Mononuclear cell (primary cell): ENCODE measurements at regions not wholly inside any gene's neighbourhood (a gene's known extent, or its start where the extent isn't known, plus 50 kb on each side); places are given as distances from the start of the nearest gene placed in this dataset.

Experiments used
- H3K27me3 ChIP-seq: 2 replicates; pipeline ENCODE4 v1.6.0; 2011; ENCODE audit warnings: low read length, control low read depth; ENCODE audit not compliant: insufficient read depth
- H3K4me1 ChIP-seq: 2 replicates; pipeline ENCODE4 v1.5.1; 2011; ENCODE audit warnings: mild to moderate bottlenecking, low read length, control low read depth; ENCODE audit not compliant: insufficient read depth
- H3K4me3 ChIP-seq: 2 replicates; pipeline ENCODE4 v1.5.1; 2011; ENCODE audit warnings: mild to moderate bottlenecking, low read length, moderate library complexity
- H3K9me3 ChIP-seq: 2 replicates; pipeline ENCODE4 v1.5.1; 2011; ENCODE audit warnings: low read depth, mild to moderate bottlenecking, control low read depth, low read length

DNA sequence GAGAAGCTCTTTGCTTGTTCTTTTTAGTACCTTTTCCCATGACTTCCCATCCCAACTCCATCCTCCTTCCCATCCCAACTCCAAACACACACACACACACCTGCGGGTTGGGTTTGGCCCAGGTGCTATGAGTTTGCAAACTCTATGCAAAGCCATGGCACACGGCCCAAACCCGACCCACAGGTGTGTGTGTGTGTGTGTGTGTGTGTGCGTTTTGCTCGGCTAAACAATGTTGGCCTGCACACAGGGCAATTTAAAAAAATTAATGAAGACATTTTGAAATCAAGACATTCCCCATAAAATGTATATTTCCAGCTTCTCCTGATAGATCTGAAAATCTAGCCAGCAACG, 103.7 kb upstream of the TLE3 start:
- Histone ChIP-seq H3K4me3 (no peak overlapping the region), H3K27me3 (peaks cover 3% of the 10 kb centered on the region), H3K9me3 (no peaks in the 10 kb centered on the region), H3K4me1 (no peaks in the 10 kb centered on the region)

DNA sequence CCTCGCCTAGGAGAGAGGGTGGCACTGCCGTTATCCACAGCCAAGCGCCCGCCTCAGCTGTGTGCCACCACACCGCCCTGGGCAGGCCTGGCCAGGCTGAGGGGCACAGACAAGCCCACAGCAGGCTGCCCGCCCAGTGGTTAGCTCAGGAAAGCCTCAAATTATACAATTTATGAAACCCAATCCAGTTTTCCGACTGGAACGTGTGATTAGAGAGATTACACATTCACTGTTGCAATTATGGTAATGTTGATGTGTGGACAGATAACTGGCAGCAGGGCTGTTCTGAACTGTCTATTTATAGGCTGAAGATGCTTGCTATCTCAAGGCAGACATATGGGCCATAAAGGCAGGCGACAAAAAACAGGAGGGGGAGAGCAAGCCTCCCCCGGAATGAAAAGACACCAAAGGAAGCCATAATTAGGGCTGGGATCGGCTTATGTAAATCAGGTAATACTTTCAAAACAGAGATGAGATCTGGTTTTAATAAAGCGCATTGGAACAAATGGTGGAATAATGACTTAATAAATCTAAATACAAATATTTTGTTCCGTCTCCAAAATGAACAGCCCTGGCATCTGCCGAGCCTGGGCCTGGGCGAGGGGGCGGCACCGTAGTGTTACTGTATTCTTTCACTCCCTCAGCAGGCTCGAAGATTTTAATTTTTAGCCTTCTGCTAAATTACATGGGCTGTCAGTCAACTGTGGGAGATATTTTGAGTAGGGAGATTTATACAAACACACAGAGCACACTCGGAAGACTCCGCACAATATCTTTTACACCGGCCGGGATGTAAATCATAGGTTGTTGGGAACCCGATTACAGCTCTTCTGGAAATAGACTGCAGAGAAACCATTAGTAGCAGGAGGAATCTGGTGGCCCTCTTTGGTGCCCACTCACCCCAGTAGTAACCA, 103.1 kb upstream of the TLE3 start:
- Histone ChIP-seq H3K4me1 (no peaks in the 10 kb centered on the region), H3K4me3 (no peak overlapping the region), H3K9me3 (no peaks in the 10 kb centered on the region), H3K27me3 (peaks cover 3% of the 10 kb centered on the region)

DNA sequence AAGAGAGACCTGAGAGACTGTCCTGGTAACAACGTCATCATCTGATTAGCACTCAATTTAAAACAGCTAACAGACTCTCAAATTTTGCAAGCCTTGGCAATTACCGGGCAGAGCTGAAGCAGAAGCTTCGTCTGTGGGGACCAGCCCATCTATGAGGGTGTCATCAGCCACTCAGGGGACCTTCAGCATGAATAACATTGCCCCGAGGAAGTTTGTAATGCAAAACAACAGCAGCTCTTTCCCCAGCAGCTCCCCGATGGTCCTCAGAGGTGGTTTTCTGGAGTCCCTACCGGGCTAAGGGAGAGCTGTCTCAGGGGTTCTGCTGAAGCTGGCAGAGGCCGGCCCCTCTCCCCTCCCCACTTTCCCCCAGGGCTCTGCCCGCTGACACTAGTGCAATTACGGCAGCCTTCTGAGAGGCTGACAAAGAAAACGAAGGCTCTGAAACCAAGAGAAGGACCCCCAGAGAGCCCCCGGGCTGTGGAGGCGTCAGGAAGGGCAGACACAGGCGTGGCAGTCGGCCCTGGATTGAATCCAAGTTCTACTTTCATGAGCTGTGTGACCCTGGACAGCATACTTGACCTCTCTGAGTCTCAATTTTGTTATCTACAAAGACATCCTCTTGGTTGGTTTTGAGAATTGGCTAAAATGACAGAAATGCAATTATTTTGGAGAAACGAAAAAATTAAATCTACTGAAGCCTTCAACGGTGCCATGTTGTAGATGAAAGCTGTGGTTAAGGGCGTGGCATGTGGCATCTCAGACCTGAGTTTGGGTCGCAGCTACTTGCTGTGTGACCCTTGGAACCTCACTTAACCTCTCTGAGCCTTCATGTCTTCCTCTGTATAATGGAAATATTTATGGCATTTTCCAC, 102.1 kb upstream of the TLE3 start:
- no peak overlapping the region for H3K4me3 ChIP-seq
- no peaks in the 10 kb centered on the region for H3K9me3 ChIP-seq
- no peaks in the 10 kb centered on the region for H3K4me1 ChIP-seq
- peaks cover 3% of the 10 kb centered on the region for H3K27me3 ChIP-seq

DNA sequence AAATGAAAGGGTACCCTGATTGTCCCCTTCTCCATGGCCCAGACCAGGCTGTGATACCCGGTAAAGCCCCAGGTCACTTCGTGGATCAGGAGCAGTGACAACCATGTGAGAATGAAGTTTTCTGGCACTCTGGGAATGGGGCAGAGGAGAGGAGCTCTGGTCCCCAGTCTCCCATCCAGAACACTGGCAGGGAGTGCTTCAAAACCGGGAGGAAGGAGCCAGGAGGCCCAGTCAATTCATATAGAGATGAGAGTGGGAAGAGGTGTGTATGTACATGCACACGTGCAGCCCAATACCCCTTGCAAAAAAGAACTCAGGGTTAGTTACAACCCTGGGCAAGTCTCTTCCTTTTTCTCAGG, 101.4 kb upstream of the TLE3 start:
- Histone ChIP-seq H3K4me3 (no peak overlapping the region), H3K27me3 (peaks cover 3% of the 10 kb centered on the region), H3K9me3 (no peaks in the 10 kb centered on the region), H3K4me1 (no peaks in the 10 kb centered on the region)

DNA sequence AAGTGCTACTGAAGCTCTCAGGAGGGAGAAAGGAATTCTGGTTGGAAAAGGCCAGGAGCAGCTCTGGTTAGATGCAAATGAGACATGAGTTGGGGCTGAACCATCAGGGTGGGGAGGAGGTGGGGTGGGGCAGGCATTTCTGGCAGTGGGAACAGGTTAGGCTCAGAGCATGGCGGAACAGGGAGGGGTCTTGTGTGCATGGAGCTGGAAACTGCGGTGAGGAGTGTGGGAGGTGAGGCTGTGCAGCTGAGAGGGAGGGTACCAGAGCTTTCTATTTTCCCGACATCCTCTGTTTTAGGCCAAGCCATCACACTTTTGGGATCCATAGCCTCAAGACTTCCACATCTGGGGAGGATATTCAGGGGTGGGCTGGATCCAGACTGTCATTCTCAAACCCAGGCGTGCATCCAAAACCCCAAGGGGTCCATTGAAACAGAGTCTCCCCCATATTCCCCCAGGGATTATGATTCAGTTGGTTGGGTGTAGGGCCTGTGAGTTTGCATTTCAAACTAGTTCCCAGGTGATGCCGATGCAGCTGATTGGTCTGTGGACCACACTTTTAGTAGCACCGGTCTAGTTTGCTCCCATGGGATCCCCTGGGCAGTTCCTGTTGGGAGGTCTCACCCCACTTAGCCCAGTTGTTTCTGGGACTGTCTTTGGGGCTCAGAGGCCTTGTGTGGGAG, 100.9 kb upstream of the TLE3 start:
- Histone ChIP-seq H3K4me1 (no peaks in the 10 kb centered on the region), H3K4me3 (no peak overlapping the region), H3K27me3 (peaks cover 3% of the 10 kb centered on the region), H3K9me3 (no peaks in the 10 kb centered on the region)

DNA sequence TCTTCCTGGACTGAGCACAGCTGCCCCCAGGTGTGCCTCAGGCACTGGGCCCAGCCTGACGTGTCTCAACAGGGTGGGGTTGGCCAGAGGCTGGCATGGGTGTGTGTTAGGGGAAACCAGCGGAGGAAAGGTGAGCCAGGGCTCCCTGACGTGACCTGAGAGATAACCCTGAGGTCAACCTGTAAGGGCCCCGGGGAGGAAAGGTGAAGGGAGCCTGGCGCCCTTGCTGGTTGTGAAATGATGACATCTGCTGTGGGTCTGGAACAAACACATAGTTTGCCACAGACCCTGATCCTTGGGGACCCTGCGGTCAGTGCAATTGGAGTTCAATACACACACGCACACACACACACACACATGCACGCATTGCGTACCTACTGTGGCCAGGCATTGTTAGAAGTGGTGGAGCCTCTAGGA, 100.2 kb upstream of the TLE3 start:
- Histone ChIP-seq H3K27me3 (peaks cover 3% of the 10 kb centered on the region), H3K4me3 (no peak overlapping the region), H3K9me3 (no peaks in the 10 kb centered on the region), H3K4me1 (no peaks in the 10 kb centered on the region)

DNA sequence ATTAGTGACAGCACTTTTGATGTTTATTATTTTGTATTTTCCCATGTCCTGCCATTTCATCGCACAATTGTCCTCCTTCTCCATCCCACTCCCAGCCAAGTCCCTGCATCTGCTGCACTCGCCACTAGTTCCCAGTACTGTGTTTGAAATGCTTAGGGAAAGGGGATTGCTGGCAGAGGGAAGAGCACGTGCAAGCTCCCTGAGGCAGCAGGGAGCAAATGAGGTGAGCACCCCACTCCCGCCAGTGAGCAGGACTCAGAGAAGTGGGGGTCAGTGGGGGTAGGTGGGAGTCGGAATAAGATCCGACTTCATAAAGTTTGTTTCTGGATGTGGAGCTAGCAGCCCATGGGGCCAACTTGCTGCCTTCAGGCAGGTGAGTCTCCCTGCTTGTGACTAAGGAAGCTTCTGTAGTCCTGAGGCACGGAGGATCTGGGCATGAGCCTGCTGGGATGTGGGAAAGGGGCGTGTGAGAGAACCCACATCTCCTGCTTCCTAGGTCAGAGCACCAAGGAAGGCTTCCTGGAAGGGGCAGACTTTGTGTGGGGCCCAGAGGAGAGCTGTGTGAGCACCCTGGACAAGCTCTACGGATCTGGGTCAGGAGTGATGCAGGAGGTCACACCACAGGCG, 99.7 kb upstream of the TLE3 start:
- no peaks in the 10 kb centered on the region for H3K4me1 ChIP-seq
- no peaks in the 10 kb centered on the region for H3K9me3 ChIP-seq
- no peak overlapping the region for H3K4me3 ChIP-seq
- peaks cover 3% of the 10 kb centered on the region for H3K27me3 ChIP-seq

DNA sequence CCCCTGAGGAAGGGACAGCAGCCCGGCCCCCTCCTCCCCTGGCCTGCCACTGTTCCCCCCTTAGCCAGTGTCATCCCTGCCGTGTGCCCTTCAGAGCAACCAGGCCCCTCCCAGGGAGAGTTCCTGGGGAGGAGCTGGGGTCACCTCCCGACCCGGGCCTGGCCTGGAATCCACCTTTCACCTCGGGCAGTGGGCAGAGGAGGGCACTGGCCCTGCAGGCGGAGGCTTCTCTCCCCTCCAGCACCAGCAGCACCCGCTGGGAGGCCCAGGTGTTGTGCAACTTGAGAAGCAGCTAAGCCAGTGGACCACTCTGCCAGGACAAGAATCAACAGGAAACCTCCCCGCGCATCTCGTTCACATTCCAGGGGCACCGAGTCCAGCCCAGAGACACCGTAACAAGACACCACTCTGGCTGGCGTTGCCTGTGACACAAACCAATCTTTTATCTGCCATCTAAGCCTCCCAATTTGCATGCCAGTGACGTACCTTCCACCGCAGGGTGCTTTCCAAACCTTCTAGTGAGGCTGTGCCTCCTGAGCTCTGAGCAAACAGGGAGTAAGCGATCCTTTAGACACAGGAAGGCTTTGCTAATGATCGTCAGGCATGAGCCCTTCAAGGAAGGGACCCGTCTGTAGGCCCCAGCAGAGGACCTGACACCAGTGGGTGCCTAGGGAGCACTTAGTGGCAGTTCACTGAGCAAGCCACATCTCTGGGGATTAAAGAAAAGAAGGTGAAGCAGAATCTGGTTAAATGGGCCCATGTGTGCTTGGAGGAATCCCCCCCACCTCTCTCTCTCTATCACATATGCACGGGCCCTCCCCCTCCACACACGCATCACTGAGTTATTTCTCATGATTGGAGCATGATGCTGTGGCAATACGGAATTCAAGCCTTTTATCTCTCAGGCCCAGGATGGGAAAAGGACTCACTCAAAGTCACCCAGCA, 98.9 kb upstream of the TLE3 start:
- Histone ChIP-seq H3K27me3 (peaks cover 3% of the 10 kb centered on the region), H3K4me1 (no peaks in the 10 kb centered on the region), H3K4me3 (no peak overlapping the region), H3K9me3 (no peaks in the 10 kb centered on the region)

DNA sequence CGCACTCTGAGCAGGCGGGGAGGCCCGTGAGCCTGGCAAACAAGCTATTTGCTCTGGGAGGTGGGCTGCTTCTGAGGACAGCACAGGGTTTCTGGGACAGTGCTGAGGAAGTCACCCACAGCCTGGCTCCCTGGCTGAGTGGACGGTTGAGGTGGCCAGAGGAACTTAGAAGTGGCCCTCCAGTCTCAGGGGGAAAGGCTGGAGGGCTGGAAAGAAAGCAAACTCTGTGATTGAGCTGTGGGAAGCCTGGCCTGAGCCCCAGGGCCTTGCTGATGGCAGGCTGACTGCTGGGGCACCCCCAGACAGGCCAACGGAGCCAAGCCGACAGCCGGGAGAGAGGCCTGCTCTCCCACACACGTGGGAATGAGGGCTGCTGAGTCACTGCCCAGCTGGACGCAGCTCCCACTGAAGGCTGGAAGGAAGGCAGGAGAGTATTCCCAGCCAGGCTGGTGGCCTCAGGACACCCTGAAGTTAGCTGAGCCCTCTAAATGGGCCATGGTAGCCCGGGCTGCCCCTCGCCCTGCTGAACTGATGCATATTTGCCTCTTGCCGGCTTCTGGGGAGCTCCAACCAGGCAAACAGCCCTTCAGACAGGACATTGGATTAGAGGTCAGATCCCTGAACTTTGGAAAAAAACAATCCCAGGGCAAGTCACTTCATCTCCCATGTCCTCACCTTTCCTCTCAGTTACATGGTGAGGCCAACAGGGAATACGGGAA, 98.0 kb upstream of the TLE3 start:
- Histone ChIP-seq H3K4me3 (no peak overlapping the region), H3K4me1 (no peaks in the 10 kb centered on the region), H3K9me3 (no peaks in the 10 kb centered on the region), H3K27me3 (peaks cover 3% of the 10 kb centered on the region)

DNA sequence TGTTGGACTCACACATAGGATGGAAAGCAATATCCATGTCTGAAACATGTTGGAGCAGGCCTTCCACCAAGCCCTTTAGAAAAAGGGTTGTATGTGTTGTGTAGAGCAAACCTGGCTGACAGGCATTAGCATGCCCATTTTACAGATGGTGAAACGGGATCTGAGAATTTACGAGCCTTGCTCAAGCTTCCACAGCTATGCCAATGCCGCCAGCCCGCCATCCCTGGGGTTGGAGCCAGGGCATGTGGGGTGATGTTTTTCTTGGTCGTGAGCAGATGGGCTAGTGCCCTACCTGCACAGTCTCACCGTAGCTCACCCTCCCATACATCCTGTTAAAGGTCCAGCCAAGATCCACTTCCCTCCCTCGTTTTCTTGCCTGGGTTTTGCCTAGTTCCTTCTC, 97.5 kb upstream of the TLE3 start:
- H3K9me3 ChIP-seq = no peaks in the 10 kb centered on the region
- H3K4me3 ChIP-seq = no peak overlapping the region
- peaks cover 3% of the 10 kb centered on the region for H3K27me3 ChIP-seq
- no peaks in the 10 kb centered on the region for H3K4me1 ChIP-seq

DNA sequence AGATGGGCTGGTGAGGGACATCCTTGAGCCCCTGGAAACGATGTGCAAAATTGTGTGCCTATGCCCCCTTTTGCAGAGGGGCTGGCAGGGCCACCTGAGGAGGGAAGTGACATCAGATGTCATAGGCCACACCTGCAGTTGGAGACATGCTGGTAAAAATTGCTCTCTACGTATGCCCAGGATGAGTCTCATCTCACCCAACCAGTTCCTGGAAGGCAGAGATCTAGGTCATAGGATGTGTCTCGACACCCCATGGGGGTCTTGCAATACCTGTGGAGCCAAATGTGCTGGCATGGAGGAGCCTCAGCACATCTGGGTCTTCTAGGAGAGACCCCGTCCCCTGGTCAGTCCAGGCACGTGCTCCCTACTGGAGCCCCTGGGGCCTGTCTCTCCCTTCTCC, 96.5 kb upstream of the TLE3 start:
- Histone ChIP-seq H3K4me3 (no peak overlapping the region), H3K4me1 (no peaks in the 10 kb centered on the region), H3K27me3 (no peaks in the 10 kb centered on the region), H3K9me3 (no peaks in the 10 kb centered on the region)

DNA sequence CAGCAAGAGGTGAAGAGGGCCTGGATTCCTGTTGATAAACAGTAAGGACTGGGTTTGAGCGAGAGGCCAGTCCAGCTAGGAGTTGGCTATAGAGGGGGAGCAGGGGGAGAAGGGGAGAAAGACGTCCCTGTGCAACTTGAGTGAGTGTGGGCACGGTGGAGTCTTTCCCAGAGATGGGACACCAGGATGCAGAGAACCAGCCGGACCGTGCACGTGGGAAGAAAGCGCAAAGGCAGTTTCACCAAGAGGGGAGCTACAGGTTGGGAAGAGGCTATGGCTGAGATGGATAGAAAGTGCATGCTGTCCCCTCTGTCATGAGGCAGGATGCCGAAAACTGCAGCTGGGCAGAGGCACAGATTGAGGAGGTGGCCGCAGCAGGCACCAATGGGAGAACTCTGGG, 96.0 kb upstream of the TLE3 start:
- H3K27me3 ChIP-seq = no peaks in the 10 kb centered on the region
- no peaks in the 10 kb centered on the region for H3K9me3 ChIP-seq
- H3K4me3 ChIP-seq = no peak overlapping the region
- no peaks in the 10 kb centered on the region for H3K4me1 ChIP-seq

DNA sequence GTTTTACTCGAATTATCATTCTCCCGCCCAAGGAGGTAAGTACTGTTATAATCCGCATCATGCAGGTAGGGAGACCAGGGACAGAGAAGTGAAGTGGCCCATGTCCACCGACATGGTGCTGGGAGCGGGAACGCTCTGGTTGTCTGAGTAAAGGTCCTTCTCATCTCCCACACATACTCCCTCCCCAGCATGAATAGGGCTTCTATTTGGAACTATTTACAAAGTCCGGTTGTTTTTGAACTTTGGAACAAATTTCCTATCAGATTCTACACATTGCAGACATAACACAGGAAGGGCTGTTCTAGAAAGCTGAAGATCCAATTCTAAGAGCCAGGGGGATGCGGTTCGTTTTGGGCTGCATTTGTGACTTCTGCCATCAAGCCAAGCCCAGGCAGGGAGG, 94.8 kb upstream of the TLE3 start:
- no peaks in the 10 kb centered on the region for H3K9me3 ChIP-seq
- no peaks in the 10 kb centered on the region for H3K27me3 ChIP-seq
- H3K4me1 ChIP-seq = no peaks in the 10 kb centered on the region
- no peak overlapping the region for H3K4me3 ChIP-seq
